ENCODE measurements at regions not wholly inside any gene's neighbourhood (a gene's known extent, or its start where the extent isn't known, plus 50 kb on each side); places are given as distances from the start of the nearest gene placed in this dataset.

DNA sequence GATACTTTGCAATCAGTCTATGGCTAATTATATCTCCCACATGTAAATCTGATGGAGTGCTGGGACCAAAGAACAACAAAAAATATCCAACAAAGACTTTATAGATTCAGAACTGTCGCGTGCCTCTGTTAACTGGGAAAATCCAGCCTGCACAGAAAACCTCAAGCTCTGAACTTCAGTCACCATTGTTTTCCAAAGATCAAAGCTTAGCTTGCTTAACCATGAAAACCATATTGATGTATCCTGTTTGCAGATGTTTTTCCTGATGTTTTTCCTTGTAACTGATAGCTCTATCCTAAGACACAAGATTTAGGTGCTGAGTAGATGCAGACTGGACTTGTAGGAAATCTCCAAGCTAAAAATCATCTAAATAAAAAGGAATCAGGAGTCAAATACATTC lies 163.7 kb downstream of the GXYLT1 start:
- FAIRE-seq, result no peak

DNA sequence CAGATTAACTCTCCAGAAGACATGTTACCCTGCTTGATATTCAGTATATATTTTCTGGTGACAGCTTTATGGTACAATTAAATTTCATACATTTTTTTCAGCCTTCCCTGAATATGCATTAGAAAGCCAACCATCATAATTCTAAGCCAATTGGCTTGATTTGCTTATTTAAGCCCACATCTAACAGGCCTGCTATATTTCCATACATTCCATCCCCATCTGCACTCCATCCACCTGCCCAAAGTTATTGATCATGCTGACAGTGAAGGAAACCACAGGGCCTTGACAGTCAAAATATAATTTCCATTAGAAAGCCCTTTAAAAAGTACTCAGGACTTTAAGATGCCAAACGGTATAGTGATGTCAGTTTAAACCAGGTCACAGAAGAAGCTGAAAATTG lies 164.3 kb downstream of the GXYLT1 start:
- no peak for FAIRE-seq

DNA sequence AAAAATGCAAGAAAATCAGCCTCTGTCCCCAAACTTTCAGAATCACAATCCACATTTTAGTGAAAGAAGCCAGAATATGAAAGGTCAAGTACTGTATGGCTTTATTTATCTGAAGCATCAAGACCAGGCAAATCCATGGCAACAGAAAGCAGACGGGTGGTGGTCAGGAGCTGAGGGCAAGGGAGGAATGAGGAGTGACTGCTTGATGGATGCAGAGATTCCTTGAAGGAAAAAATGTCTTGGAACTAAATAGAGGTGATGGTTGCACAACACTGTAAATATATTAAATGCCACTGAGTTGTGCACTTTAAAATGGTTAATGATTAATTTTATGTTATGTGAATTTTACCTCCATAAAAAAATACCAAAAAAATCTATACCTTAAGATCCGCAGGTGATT lies 165.1 kb downstream of the GXYLT1 start:
- FAIRE-seq, result no peak

DNA sequence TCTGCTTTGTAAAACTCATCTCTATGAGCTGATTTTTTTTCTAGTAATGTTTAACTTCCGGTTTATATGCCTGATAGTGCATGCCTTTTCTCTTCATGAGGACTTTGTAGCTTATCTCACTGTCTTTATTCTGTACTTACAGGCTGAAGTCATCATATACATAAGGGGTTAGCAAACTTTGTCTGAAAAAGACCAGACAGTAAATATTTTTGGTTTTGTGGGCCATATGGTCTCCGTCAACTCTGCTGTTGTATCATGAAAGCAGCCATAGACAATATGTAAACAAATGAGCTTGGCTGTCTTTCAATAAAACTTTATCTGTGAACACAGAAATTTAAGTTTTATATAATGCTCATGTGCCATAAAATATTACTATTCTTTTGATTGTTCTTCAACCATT lies 172.1 kb downstream of the GXYLT1 start:
- FAIRE-seq, result peak; percentile 83

DNA sequence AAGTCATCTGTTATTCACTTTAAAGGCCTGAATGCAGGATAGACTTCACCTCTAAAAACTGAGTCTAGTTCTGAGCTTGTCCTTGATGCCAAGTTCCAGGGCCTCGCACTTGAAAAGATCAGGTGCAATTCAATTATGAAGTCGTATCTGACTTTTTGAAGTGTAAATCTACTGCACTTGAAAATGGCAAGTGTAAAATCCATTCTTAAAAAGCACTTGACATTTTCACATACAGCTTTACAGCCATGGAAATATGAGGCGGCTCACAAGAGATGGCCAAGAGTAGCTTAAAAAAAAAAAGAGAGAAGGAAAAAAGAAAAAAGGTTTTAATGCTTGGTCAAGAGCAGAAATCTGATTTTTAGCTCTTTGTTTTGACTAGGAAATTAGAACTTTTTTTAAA lies 172.5 kb downstream of the GXYLT1 start:
- FAIRE-seq, result no peak

DNA sequence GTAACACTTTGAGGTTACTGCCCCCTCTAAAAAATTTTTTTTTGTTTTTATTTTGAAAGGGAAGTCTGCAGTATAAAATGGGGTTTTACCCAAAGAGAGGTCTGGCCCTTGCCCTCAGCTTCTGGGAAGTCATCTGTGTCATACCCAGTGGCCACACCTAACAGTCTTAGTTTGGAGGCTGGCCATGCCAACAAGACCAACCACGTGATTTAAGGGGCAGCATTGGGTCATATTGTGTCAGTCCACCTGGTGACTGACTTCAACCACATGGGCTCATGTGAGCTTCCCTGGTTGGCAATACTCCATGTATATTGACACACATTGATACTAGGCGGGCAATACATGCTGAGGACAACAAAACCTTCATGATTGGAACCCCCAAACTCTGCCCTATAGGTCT lies 173.9 kb downstream of the GXYLT1 start:
- FAIRE-seq, result no peak

DNA sequence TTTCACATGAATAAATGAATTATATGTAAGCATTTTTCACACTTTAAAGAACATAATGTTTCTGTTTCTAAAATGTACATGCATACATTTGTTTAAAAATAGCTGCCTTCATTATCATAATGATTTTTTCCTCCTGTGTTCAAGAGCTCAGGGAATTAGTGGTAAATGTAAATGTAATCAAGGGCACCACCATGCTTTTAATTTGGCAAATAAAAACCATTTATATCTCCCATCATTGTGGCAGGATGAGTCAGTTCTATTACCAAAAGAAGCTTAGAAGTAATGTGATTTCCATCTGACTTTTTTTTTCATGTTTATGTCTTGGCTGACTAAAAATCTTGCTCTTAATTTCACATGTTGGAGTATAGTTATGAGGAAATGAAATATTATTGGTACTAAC lies 176.1 kb downstream of the GXYLT1 start:
- no peak for FAIRE-seq

DNA sequence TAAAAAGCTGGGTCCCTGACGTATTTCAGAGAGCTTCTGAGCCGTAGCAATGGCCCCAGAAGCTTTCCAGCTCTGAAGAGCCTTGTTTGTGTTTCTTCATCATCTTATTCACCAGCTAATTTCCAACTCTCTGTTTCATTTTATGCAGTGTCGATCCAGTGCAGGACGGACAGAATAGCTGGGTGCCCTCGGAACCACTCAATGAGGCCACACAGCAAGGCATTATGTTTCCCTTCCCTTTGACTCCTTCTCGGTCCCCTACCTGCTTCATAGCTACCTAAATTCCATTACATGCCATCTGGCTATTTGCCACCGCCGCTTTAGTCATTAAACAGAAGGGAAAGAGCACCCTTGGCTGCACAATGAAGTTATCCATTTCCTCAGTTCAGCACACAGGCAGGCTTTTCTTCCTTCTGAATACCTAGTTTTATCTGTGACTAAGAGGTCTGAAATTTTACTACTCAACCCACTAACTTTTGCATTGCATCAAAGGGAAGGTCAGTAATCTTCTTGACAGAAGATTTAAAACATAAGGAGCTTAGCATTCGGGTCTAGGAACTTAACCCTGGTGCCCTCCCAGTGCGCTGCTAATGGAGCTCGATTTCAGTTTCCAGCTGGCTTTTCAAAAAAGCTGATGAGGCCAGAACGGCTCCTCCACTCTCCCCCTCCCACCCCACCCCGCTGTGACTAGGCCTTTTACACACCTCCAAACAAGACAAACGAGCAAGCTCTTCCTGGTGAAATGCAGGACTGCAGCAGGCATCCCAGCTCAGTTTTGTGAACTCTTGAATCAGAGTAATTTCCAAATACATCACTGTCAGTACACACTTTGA lies 176.8 kb downstream of the GXYLT1 start:
- FAIRE-seq, result no peak

DNA sequence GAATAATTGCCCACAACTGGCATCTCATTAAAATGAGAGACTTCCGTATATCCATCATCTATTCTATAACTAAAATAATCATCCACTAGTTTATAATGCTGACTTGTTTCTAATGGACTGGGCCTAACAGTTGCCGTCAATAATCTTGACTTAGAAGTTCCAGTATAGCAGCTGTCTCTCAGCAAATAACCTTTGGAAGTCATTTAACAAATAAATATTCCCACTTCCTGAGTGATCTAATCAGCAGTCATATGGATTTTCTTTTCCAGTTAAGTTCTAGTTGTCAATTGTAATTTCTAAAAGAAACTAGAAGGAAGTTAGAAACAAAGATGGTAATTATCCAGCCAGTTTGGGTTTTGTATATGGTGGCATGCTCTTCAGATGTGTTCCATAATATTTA lies 177.8 kb downstream of the GXYLT1 start:
- no peak for FAIRE-seq

DNA sequence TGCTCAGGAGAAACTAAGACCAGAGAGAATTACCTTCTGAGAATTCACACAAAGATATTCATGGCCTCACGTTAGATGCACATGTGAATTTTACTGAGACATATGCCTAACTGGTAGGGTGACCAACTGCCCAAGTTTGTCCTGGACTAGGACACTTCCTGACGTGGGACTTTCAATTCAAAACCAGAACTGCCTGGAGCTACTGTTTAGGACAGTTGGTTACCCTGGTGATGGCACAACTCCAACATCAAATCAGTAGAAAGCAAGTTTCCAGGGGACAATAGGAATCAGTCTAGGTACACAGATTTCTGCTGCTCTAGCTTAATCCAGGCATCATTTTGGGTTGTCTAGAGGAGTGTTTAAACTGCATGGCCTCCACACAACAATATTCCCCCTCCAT lies 178.7 kb downstream of the GXYLT1 start:
- FAIRE-seq, result no peak

DNA sequence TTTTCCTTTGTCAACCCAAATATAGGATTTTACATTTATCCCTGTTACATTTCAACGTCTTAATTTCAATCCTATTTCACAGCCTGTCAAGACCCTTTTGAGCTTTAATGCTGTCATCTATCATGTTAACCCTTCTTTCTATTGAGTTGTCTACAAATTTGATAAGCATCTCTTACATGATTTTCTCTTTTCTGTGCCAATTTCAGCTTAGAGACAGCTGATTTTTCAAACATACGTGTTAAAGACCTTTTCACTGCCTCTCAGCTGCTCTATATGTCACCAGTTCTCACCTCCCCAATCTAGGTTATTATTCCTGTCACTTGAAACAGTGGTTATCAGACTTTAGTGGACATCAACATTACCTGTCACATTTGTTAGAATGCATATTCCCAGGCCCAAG lies 181.3 kb downstream of the GXYLT1 start:
- no peak for FAIRE-seq

DNA sequence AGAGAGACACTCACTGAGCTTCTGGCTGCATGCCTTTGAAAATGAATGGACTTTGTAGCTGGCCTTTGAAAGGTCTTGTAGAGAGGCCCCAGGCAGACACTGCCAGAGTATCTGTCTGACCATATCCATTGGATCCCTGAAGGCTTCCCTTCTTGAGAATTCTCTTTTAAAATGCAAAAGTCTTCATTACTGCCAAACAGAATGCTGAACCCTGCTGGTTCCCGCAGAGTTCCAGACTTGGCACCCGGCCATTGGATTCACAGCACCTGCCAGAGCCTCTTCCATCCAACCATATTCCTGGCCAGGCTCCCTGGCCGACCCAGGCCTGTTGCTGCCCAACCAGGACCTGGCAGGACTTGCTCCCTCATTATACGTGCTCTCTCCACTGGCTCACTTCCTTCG lies 182.5 kb downstream of the GXYLT1 start:
- no peak for FAIRE-seq

DNA sequence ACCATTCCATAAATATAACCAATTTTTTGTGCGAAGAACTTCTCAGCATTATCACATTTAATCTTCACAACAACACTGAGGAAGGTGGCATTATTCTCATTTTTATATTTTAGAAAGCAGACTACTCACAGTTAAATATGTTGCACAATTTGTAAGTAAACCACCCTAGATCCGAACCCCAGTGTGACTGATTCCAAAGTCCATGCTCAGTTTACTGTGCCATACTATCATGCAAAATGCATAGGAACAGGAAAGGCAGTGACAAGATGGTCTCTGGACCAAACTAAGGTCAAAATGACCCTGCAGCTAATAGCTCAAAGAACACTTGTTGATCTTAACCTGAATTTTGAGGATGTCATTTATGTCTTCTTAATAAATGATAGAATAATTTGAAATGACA lies 185.4 kb downstream of the GXYLT1 start:
- FAIRE-seq, result no peak

DNA sequence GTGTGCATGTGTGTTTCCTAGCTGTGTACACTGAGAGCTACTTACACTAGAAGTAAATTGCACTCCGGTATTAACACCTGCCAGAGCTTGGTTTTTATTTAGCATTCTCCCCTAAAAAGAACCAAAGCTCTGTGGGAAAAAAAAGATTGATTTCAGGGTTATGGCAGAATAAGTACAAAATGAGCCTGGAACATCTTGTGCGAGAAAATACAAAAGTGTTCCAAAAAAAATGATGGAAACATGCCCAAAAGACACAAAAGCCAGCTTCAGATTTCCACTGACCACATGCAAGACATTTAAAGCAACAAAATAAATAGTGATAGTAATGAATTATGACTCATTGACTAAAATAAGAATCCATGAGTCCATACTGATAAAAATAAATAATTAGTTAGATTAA lies 188.3 kb downstream of the GXYLT1 start:
- FAIRE-seq, result no peak

DNA sequence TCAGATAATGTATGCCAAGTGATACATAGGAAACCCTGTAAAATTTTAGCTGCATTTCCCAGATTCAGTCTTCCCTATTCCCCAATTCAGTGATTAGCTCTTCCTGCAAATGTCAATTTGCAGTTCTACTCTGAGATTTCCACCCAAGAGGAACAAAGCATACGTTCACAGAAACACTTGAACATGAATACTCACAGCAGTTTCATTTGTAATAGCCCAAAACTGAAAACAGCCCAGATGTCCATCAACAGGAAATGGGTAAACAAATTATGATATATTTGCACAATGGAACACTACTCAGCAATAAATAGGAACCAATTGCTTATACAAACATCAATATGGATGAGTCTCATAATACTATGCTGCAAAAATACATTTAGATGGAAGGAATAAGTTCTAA lies 194.2 kb downstream of the GXYLT1 start:
- no peak for FAIRE-seq

DNA sequence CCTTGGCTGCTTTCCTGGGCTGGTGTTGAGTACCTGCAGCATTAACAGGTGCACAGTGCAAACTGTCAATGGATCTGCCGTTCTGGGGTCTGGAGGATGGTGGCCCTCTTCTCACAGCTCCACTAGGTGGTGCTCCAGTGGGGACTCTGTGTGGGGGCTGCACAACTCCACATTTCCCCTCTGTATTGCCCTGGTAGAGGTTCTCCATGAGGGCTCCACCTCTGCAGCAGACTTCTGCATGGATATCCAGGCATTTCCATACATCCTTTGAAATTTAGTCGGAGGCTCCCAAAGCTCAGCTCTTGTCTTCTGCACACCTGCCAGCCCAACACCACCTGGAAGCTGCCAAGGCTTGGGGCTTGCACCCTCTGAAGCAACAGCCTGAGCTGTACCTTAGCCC lies 198.6 kb downstream of the GXYLT1 start:
- FAIRE-seq, result no peak

DNA sequence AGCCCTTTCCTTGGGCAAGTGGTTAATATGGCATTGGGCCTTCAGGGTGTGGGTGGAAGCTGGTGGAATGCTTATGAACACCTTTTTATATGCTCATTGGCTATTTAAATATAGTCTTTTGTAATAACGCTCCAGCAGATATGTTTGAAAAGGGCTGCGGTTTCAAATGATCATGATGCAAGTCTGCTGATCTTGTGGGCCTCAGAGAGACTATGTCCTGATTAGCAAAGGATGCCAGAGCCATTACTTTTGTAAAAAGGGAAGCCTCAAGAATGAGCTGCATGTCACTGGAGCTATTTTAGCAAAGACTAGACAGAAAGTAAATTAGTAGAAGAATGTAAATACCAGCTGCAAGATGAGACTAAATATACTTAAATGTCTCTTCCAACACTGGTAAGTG lies 200.5 kb downstream of the GXYLT1 start:
- FAIRE-seq, result no peak

DNA sequence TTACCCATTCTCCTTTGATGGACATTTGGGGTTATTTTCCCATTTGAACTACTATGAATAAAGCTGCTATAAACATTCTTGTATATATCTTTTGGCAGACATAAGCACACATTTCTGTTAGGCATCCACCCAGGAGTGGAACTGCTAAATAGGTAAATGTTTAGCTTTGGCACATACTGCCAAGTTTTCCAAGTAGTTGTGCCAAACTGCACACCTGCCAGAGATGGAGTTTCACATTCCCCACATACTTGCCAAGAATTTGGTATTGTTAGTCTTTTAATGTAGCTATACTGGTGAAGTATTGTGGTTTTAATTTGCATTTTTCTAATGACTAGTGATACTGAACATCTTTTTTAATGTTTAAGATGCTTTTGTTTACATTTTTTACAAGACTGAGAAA lies 201.0 kb downstream of the GXYLT1 start:
- no peak for FAIRE-seq

DNA sequence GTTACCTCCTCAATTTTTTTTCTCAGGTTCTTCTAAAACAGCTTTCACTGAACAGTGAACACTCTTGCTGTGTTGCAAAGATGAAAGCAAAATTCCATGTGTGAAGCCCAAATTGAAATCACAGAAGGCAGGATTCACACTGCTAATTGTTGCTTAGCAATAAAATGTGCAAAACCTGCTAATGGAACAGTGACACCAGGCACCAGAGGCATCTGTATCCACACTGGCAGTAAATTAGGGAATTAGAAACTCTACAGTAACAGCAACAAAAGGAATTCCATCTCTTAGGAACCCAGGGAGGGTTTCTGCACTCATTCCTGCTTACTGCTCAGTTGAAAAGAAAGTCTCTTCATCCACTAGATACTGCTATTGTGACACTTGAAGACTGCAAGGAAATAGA lies 202.3 kb downstream of the GXYLT1 start:
- no peak for FAIRE-seq

DNA sequence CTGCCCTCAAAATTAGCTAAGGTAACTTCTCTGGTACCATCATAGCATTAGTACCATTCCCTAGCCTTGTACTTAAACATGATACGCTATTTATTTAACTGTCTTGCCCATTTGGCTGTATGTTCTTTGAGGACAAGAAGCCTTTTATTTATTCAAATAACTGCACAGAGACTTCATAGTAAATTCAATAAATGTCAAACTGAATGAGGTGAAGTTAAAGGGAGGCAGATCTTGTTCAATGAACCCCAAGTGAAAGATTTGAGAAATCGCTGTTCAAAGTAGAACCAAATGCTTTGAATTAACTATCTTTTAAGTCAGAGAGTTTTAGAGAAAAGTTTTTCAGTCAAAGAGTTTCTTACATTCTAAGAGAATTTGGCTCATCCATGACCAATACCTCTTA lies 203.6 kb downstream of the GXYLT1 start:
- no peak for FAIRE-seq

DNA sequence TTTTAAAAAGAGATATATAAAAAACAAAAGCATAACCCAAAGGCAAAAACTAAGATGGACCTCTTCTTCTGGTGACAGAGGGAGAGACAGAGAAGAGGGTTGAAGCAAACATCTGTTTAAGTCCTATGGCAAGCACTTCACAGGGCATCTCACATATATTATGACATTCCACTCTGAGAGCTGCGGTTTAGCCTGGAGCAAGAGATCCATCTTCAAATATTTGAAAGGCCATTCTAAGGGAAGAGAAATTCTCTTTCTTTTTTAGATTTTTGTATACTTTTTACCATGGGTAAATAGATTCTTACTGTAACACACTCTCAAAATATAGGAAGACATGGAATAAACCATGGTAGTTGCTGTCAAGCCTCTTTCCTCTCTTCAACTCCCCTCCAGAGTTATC lies 204.1 kb downstream of the GXYLT1 start:
- no peak for FAIRE-seq

DNA sequence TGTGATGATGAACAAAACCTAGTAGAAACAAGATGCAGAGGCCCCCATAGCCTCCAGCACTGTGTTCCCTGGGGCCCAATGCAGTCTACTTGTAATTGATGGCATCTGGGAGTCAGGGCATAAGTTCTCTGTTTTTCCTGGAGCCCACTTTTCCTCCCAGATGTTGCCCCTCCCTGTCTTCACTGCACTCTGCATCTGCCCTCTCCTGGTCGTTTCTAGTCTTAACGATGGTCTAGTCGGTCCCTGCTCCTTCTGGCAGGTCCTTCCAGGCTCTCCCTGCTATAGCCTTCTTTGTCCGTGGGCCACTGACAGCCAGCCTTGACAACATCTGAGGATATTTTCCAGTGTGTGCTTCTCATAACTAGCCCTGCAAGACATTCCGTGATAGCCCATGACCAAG lies 208.3 kb downstream of the GXYLT1 start:
- FAIRE-seq, result no peak

DNA sequence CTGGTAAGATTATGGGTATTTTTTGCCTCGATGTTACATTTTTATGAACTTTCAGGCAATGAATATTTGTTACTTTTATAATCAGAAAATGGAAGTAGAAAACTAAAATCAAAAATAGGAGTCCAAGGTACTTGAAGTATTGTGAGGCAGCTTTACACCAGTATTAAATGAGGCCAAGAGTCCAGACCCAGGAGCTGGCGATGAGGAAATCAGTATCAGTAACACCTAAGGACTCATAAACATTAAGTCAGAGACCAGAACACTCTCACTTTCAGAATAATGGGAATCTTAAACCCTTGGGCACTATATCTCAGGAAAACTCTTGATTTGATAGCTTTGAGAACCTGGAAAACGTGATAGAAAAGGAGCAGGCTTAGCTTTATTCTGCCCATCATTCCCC lies 208.8 kb downstream of the GXYLT1 start:
- no peak for FAIRE-seq

DNA sequence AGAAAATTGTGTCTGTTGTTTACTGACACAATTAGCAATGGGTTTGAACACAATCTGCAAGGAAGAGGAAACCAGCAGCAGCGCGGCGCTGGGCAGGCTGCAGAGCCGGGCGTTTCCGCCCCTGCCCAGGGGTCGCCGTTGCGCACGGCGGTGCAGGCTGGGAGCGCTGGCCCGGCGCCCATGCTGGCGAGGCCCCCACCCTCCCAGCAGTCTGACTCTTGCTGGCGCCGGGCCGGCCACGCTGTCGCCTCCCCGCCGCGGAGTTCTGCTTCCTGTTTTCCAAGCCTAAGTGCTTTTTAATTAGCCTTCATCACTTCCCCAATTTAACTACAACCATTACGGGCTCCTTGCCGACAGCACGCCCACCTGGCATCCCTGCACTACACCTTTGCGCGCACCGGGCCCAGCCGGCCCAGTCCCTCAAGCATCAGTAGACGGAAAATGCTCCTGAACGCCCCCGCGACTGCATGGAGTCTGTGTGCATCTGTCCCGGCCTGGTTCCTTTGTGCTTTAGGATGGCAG lies 212.1 kb downstream of the GXYLT1 start:
- no peak for FAIRE-seq

DNA sequence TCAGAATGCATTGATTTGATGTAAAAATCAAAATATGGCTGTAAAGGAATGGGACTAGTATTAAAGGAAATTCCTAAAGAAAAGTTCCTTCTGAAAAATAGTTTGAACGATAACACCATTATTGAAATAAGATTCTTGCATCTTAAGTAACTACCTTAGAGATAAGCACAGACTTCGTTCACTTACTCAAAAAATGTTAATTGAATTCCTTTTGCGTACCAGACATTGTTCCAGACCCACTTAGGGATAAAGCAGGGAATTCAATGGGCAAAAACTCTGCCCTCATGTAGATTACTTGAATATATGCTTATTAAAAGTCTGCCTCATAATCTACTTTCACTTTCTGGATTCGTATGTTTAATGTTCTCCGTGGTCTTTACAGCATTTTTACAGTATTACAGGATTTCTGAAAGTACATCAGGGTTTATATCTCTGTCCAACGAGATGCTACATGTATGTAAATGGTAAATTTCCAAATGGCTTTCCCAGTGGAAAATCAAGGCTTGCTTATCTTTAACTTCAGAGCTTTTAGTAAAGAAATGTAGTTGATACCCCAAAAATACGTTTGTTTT lies 213.7 kb downstream of the GXYLT1 start:
- no peak for FAIRE-seq

Measured in endometrium (tissue), 2 donors.